OCI-LY7 (cell line): ENCODE measurements at regions not wholly inside any gene's neighbourhood (a gene's known extent, or its start where the extent isn't known, plus 50 kb on each side); places are given as distances from the start of the nearest gene placed in this dataset.

Experiments
- EZH2phosphoT487 ChIP-seq: fragments of 200-600 bp; sonication (generic); IDR thresholded peaks from 2 replicates; pipeline ENCODE4 v1.6.1; 2018; ENCODE audit warnings: low read depth, borderline replicate concordance, mild to moderate bottlenecking, mixed run types, antibody characterized with exemption, low read length, moderate library complexity, mixed read lengths
- TF ChIP-seq, protein P1 (sequence below): fragments of 200-600 bp; sonication (generic); conservative IDR thresholded peaks from 2 replicates; pipeline ENCODE4 v1.5.1; 2014; ENCODE audit warnings: mild to moderate bottlenecking, antibody characterized with exemption, low read length, moderate library complexity, mixed read lengths

DNA sequence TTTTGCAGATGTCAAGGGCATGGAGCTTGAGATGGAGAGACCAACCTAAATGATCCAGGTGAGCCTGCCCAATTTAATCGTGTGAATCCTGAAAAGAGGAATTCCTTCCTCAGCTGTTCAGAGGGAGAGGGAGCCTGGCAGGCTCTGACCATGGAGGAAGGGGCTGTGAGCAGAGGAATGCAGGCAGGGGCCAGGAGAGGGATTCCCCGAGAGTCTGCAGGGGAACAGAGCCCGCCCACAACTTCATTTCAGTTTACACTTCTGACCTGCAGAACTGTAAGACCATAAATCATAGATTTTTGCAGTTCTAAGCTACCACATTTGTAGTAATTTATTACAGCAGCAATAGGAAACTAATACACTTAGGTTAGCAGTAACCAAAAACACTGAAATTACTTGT, 164.1 kb downstream of the TBXT start:
- TF ChIP-seq, protein P1, sequence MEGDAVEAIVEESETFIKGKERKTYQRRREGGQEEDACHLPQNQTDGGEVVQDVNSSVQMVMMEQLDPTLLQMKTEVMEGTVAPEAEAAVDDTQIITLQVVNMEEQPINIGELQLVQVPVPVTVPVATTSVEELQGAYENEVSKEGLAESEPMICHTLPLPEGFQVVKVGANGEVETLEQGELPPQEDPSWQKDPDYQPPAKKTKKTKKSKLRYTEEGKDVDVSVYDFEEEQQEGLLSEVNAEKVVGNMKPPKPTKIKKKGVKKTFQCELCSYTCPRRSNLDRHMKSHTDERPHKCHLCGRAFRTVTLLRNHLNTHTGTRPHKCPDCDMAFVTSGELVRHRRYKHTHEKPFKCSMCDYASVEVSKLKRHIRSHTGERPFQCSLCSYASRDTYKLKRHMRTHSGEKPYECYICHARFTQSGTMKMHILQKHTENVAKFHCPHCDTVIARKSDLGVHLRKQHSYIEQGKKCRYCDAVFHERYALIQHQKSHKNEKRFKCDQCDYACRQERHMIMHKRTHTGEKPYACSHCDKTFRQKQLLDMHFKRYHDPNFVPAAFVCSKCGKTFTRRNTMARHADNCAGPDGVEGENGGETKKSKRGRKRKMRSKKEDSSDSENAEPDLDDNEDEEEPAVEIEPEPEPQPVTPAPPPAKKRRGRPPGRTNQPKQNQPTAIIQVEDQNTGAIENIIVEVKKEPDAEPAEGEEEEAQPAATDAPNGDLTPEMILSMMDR = no peak
- TF ChIP-seq EZH2phosphoT487 = no peak
